ENCODE measurements at regions not wholly inside any gene's neighbourhood (a gene's known extent, or its start where the extent isn't known, plus 50 kb on each side); places are given as distances from the start of the nearest gene placed in this dataset.

DNA sequence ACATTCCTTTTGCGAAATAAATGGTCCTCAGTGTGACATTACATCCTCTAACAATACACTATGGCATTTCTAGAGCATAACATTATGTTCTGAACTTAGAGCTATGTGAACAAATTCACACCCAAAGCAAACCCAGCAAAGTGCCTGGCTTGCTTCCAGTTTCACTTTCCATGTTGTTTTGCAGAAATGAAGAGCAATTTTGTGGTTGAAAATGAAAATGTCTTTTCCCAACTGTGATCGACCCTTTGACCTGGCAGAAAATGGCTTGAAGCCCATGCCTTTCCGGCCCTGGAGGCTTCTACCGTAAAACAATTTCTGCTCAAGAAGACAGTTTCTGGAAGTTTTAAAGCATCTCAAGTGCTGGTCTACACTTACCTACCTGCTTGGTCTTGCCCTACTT, 344.7 kb upstream of the RGMB start:
- in situ Hi-C loops (cut with HindIII; ENCODE audit: low pct_unique_long_range_greater_than_20kb, low sequenced_read_pairs), result no loop called here

DNA sequence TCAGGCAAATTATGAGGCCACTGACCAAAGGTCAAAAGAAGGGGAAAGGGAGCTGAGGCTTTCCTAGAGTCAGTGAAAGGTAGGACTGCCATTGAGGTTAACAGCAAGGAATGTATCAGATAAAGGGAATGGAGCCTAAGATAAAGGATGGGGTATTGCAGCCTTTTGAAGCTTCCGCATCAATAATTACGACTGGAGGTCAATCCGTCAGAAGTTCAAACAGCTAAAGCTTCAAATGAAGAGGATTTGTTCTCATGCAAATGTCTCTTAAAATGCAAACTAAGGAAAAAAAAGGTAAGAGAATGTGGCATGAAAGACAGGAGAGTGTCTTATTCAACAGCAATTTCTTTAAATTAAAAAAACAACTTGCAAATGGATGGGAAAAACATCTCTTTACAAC, 341.1 kb upstream of the RGMB start:
- in situ Hi-C loops (cut with HindIII; ENCODE audit: low pct_unique_long_range_greater_than_20kb, low sequenced_read_pairs), result no loop called here
- DNase-seq (ENCODE audit: low read depth), result no peak

More for the DNA sequence above, 344.7 kb upstream of the RGMB start:
- no peak for DNase-seq (ENCODE audit: low read depth)

DNA sequence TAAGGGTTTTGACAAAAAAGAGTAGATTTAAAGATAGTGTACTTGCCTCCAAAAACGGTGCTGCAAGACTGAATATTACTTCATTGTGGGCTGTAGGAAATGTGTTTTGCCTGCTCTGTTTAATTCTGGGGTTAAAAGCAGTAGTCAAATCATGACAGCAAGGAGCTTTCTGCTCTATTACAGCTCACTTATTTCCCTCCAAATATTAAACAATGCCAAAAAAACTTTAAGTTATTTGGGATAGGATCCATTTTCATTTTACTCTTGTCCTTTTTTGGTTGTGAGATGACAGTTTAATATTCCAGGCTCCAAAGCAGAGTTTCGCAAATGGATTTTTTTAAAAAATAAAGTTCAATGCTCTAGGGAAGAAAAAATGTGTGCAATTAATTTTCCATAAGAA, 340.4 kb upstream of the RGMB start:
- DNase-seq (ENCODE audit: low read depth), result no peak
- in situ Hi-C loops (cut with HindIII; ENCODE audit: low pct_unique_long_range_greater_than_20kb, low sequenced_read_pairs), result no loop called here

DNA sequence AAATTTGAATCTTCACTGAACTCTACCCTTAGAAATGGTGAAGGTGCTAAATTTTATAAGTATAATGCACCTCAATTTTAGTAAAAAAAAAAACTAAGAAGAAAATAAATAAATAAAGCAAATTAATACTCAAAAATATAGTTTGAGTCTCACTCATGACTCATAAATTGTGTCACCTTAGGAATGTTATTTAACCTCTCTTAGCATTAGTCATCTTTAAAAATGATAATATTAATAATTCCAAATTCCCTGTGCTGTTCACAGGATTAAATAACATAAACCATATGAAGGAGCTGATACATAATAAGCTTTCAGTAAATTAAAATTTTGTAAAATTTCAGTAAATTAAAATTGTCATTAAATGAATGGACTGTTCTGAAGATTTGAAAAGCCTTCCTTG, 339.8 kb upstream of the RGMB start:
- in situ Hi-C loops (cut with HindIII; ENCODE audit: low pct_unique_long_range_greater_than_20kb, low sequenced_read_pairs), result no loop called here
- no peak for DNase-seq (ENCODE audit: low read depth)

DNA sequence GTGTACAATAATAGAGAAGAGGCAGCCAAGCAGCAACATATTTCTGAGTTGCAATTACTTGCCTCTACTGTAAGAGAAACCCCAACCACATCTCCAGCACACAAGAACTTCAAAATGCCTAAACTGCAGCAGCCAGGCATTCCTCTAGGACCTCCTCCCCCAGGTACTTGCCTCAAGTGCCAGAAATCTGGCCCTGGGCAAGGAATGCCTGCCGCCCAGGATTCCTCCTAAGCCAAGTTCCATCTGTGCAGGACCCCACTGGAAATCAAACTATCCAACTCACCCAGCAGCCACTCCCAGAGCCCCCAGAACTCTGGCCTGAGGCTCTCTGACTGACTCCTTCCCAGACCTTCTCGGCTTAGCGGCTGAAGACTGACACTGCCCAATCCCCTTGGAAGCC, 336.8 kb upstream of the RGMB start:
- in situ Hi-C loops (cut with HindIII; ENCODE audit: low pct_unique_long_range_greater_than_20kb, low sequenced_read_pairs), result no loop called here
- DNase-seq (ENCODE audit: low read depth), result no peak

DNA sequence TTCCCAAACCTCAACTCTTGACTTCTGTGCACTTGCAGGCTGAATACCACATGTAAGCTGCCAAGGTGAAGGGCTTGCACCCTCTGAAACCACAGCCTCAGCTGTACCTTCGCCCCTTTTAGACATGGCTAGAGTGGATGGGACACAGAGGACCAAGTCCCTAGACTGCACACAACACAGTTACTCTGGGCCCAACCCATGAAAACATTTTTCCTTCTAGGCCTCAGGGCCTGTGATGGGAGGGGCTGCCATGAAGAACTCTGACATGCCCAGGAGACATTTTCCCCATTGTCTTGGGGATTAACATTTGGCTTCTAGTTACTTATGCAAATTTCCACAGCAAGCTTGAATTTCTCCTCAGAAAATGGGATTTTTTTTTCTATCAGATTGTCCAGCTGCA, 331.0 kb upstream of the RGMB start:
- no peak for DNase-seq (ENCODE audit: low read depth)
- in situ Hi-C loops (cut with HindIII; ENCODE audit: low pct_unique_long_range_greater_than_20kb, low sequenced_read_pairs), result no loop called here

DNA sequence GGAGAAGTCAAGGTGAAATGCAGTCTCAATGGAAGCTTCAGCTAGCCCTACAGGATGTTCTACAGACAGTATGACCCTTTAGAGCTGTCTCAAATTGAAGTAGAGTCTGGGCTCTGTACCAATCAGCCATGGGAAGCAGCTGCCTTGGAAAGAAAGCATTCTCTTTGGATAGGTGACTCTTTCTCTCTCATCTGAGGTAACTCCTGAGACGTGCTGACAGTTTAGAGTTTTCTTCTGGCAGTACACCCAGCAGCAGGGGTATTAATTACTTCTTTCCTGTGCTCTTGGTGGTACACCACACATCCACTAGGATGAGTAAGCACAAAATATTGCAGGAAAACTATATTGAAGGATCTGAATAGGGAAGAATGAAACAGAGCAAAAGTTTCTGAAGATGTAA, 329.6 kb upstream of the RGMB start:
- in situ Hi-C loops (cut with HindIII; ENCODE audit: low pct_unique_long_range_greater_than_20kb, low sequenced_read_pairs), result no loop called here
- no peak for DNase-seq (ENCODE audit: low read depth)

DNA sequence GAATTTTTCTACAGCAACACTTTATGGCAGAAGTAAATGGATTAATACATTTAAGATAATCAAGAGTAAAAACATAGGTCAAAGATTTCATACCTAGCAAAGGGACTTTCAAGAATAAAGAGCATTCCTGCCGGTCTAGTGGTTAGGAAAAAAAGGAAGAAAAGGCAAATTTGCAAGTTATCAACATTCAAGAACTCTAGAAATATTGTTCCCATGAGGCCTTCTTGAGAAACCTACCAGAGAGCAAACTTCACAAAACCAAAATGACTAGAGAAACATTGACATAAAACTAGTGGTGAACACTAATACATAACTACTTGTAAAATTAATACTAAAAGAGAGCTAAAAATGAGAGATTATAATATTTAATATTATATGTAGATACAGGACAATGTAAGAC, 320.2 kb upstream of the RGMB start:
- no peak for DNase-seq (ENCODE audit: low read depth)
- in situ Hi-C loops (cut with HindIII; ENCODE audit: low pct_unique_long_range_greater_than_20kb, low sequenced_read_pairs), result no loop called here

DNA sequence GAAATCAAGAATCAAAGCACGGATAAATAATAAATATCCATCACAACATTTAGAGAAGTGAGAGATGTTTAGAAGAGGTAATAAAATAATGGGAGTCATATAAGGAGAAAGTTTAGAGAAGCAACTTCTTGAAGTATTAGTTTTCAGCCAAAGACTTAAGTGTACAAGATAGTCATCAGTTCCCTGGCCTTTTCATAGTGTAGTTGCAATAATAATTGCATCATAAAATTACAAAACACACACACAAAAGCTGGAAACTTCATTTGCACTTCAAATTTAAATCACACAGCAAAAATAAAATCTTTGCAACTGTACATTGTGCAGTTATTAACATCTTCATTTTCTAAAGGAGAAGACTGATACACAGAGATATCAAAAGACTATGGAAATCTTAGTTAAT, 319.1 kb upstream of the RGMB start:
- no peak for DNase-seq (ENCODE audit: low read depth)
- in situ Hi-C loops (cut with HindIII; ENCODE audit: low pct_unique_long_range_greater_than_20kb, low sequenced_read_pairs), result no loop called here

DNA sequence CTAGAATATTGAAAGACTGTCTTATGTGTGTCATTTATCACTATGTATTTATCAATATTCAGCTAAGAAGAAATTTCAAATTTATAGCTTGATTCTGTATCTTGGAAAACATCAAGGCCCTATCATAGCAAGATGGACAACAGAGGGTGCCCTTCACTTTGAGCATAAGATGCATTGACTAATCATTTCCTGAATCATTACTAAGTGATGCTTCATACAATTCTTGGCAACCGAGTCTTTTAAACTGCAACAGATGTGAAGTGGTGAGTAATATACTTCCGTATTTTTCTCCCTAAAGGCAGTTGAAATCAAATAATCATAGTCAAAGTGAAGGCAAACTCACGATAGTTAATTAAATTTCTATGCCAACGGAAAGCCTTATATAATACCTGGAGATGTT, 318.6 kb upstream of the RGMB start:
- in situ Hi-C loops (cut with HindIII; ENCODE audit: low pct_unique_long_range_greater_than_20kb, low sequenced_read_pairs), result no loop called here

DNA sequence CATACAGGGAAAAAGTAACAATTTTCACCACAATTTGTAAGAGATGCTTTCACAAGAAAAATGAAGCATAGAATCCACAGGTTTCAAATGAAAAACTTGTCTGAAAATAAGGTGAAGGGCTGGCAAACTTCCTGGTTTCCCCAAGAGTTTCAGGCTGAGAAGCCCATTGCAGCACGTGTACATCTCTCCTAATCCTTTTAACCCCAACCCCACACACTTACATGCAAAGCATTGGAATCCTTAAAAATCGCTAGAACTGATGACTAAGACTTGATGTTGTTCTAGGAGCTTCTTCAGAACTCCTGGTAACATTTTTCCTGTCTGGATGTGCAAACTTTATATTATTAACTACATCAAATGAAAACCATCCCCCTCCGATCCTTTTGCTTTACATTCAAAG, 317.8 kb upstream of the RGMB start:
- no peak for DNase-seq (ENCODE audit: low read depth)
- in situ Hi-C loops (cut with HindIII; ENCODE audit: low pct_unique_long_range_greater_than_20kb, low sequenced_read_pairs), result no loop called here

More for the DNA sequence above, 318.6 kb upstream of the RGMB start:
- DNase-seq (ENCODE audit: low read depth), result peak; percentile 35

DNA sequence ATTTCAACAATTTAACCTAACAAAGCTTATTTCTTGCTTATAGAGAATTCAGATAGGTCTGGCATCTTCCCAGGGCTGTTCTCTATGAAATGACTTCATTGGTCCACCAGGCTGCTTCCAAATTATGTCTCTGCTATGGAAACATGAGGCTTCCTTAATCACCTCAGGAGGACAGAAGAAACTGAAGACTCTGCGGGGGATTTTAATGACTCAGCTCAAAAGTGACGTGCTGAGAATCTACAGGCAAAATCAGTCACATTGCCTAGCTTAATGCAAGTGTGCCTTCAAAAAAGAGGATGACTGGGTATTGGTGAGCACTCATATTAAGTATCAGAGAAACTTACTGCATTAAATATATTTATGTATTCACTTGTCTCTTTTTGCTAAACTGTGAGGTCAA, 315.5 kb upstream of the RGMB start:
- DNase-seq (ENCODE audit: low read depth), result no peak
- in situ Hi-C loops (cut with HindIII; ENCODE audit: low pct_unique_long_range_greater_than_20kb, low sequenced_read_pairs), result no loop called here

DNA sequence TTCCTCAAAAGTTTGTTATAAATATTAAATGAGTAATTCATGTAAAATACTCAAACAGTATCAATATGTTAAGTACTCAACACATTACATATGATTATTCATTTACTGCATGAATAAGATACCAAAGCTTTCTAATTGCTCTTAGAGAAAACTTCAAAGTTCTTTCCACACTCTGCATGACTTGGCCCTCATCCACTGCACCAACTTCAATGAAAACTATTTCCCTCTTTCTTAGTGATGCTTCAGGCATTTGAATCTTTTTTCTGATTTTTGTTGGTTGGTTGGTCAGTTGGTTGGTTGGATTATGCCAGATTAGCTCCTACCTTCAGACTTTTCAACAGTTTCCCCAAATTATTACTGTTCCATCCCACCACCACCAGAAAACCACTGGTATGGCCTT, 314.7 kb upstream of the RGMB start:
- in situ Hi-C loops (cut with HindIII; ENCODE audit: low pct_unique_long_range_greater_than_20kb, low sequenced_read_pairs), result no loop called here
- DNase-seq (ENCODE audit: low read depth), result no peak

DNA sequence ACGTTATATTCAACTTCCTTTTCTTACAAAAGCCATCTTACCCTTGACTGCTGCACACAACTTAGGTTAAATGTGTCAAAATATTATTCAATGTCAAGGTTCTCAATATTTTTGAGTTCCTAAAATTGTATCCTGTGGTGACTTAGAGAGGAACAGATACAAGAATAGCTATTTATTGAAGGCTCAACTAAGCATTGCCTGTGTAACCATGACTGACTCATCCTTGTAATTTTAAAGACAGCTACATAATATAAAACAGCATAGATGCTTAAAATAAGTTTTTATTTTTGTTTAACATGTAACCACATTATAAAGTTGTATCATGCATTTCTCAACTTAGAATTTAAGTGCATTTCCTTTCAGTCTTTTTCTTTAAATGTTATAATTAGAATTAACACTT, 312.9 kb upstream of the RGMB start:
- in situ Hi-C loops (cut with HindIII; ENCODE audit: low pct_unique_long_range_greater_than_20kb, low sequenced_read_pairs), result no loop called here
- DNase-seq (ENCODE audit: low read depth), result no peak

DNA sequence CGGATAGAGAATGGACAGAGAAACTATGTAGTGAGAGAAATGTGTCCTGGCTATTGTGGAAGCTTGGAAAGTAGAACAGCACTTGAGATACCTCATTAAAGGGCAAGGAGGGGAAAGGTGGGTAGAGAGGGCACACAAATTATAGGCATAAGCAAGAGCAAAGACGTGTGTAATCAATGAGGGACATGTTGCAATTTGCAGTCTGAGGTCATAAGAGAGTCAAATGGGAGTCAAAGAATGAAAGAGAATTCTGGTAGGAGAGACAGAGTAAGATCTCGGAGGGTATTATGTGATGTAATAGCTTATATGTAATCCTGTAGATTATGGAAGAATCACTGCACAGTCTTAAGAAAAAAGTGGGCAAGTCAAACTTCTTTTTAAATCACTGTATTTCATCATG, 312.0 kb upstream of the RGMB start:
- no peak for DNase-seq (ENCODE audit: low read depth)
- in situ Hi-C loops (cut with HindIII; ENCODE audit: low pct_unique_long_range_greater_than_20kb, low sequenced_read_pairs), result no loop called here

DNA sequence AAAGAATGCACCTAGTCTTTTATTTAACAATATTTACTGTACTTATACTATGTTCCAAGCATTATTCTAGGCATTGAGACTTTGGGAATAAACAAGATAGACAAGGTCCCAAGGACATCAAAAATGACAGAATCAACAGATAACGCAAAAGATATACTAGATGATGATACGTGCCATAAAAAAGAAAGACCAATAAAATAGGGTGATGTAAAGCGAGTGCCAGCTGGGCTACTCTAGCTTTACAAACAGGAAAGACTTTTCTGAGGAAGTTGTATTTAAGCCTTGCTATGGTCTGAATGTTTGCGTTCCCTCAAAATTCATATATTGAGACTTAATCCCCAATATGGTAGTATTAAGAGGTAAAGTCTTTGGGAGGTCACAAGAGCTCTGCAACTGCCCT, 310.2 kb upstream of the RGMB start:
- in situ Hi-C loops (cut with HindIII; ENCODE audit: low pct_unique_long_range_greater_than_20kb, low sequenced_read_pairs), result no loop called here
- DNase-seq (ENCODE audit: low read depth), result no peak

DNA sequence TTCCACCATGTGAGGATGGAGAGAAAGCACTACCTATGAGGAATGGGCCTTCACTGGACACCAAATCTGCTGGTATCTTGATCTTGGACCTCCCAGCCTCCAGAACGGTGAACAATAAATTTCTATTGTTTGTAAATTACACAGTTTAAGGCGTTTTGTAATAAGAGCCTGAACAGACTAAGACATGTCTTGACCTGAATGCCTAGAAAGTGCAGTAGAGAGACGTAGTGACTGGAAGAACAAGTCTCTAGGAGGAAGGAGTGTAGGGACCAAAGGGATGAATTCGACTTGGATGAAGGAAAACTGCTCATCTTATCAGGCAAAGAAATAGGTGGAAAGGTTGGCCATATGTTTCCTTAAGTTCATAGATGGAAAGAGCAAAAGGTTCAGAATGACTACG, 309.8 kb upstream of the RGMB start:
- DNase-seq (ENCODE audit: low read depth), result no peak
- in situ Hi-C loops (cut with HindIII; ENCODE audit: low pct_unique_long_range_greater_than_20kb, low sequenced_read_pairs), result no loop called here

DNA sequence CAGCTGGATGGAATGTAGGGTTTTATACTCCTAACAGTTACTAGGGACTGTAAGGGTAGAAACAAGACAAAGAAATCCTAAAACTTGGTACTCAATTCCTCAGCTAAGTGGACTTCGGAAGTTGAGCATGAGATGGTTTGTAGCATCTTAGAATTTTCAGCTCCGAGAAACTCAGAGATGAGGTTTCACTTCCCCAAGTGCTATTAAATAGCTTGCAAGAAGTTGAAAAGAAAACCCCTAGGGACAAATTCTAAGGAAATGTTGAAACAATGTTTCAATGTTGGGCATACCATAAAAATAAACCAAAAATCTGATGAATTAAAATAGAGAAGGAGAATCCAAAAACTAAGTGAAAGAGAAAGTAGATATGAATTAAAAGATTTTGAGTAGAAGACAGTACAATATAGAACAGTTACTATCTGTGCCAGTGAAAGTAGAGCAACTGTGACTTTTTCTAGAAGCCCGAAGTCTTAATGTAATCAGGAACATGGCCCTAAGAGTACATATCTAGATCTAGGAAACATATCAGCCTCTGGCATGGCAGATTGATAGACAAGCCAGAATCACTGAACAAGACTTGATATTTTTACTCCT, 308.6 kb upstream of the RGMB start:
- DNase-seq (ENCODE audit: low read depth), result no peak
- in situ Hi-C loops (cut with HindIII; ENCODE audit: low pct_unique_long_range_greater_than_20kb, low sequenced_read_pairs), result no loop called here

DNA sequence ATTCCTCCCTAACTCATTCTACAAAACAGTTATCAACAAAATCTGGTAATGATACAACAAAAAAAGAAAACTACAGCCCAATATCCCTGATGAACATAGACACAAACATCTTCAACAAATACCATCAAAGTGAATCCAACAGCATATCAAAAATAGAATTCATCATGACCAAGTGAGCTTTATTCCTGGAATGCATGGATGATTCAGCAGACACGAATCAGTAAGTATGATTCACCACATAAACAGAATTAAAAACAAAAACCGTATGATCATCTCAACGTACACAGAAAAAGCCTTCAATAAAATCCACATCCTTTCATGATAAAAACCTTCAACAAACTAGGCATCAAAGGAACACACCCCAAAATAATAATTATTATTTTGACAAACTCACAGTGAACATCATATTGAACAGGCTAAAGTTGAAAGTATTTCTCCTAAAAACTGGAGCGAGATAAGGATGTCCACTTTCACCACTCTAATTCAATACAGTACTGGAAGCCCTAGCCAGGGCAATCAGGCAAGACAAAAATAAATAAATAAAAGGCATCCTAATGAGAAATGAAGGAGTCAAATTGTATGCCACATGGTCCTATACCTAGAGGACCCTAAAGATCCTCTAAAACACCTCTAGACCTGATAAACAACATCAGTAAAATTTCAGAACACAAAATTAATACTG, 305.1 kb upstream of the RGMB start:
- peak; percentile 55 for DNase-seq (ENCODE audit: low read depth)
- in situ Hi-C loops (cut with HindIII; ENCODE audit: low pct_unique_long_range_greater_than_20kb, low sequenced_read_pairs), result no loop called here

DNA sequence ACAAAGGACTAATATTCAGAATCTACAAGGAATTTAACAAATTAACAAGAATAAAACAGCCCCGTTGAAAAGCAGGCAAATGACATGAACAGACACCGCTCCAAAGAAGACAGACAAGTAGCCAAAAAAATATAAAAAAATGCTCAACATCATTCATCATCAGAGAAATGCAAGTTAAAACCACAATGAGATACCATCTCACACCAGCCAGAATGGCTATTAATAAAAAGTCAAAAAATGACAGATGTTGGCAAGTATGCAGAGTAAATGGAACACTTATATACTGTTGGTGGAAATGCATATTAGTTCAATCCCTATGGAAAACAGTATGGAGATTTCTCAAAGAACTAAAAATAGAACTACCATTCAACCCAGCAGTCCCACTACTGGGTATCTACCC, 302.7 kb upstream of the RGMB start:
- DNase-seq (ENCODE audit: low read depth), result no peak
- in situ Hi-C loops (cut with HindIII; ENCODE audit: low pct_unique_long_range_greater_than_20kb, low sequenced_read_pairs), result no loop called here

Data from Caki2 (cell line).